SK-N-DZ (cell line): ENCODE measurements at regions not wholly inside any gene's neighbourhood (a gene's known extent, or its start where the extent isn't known, plus 50 kb on each side); places are given as distances from the start of the nearest gene placed in this dataset.

Experiments used
- DNase-seq: peaks from one replicate; pipeline ENCODE4 v3.0.0-alpha.2; 2015; ENCODE audit warnings: low spot score

- DNase-seq = no peak
These were observed 347.3 kb downstream of the ZIC1 start for GRCh38 chr3:147756476-147756875.

GRCh38 chr3:147757866-147758265 is 348.7 kb downstream of the ZIC1 start:
- no peak for DNase-seq

- no peak for DNase-seq
These were observed 349.6 kb downstream of the ZIC1 start for GRCh38 chr3:147758771-147759170.

GRCh38 chr3:147760085-147760484 is 350.9 kb downstream of the ZIC1 start:
- DNase-seq = no peak

- peak; percentile 10 for DNase-seq
These were observed 351.8 kb downstream of the ZIC1 start for GRCh38 chr3:147760941-147761340.

- DNase-seq = no peak
These were observed 364.0 kb downstream of the ZIC1 start for GRCh38 chr3:147773116-147773630.

- no peak for DNase-seq
These were observed 366.2 kb downstream of the ZIC1 start for GRCh38 chr3:147775411-147775810.

GRCh38 chr3:147775816-147776530 is 366.8 kb downstream of the ZIC1 start:
- no peak for DNase-seq

GRCh38 chr3:147793841-147794240 is 384.7 kb downstream of the ZIC1 start:
- DNase-seq = no peak

GRCh38 chr3:147794596-147794995 is 385.4 kb downstream of the ZIC1 start:
- no peak for DNase-seq

GRCh38 chr3:147795418-147795817 is 386.3 kb downstream of the ZIC1 start:
- DNase-seq = no peak

- no peak for DNase-seq
These were observed 387.9 kb downstream of the ZIC1 start for GRCh38 chr3:147797095-147797494.

GRCh38 chr3:147799601-147800000 is 390.4 kb downstream of the ZIC1 start:
- no peak for DNase-seq

GRCh38 chr3:147807776-147808175 is 398.6 kb downstream of the ZIC1 start:
- DNase-seq = no peak

GRCh38 chr3:147809206-147809605 is 400.0 kb downstream of the ZIC1 start:
- no peak for DNase-seq

- DNase-seq = no peak
These were observed 403.2 kb downstream of the ZIC1 start for GRCh38 chr3:147812186-147812911.

- DNase-seq = no peak
These were observed 404.1 kb downstream of the ZIC1 start for GRCh38 chr3:147813256-147813655.

GRCh38 chr3:147816752-147817151 is 407.6 kb downstream of the ZIC1 start:
- DNase-seq = no peak

GRCh38 chr3:147832611-147833010 is 423.4 kb downstream of the ZIC1 start:
- no peak for DNase-seq

GRCh38 chr3:147836330-147836729 is 427.2 kb downstream of the ZIC1 start:
- DNase-seq = no peak

- no peak for DNase-seq
These were observed 429.5 kb downstream of the ZIC1 start for GRCh38 chr3:147838652-147839051.

- no peak for DNase-seq
These were observed 434.2 kb downstream of the ZIC1 start for GRCh38 chr3:147843331-147843730.

GRCh38 chr3:147846293-147846692 is 437.1 kb downstream of the ZIC1 start:
- DNase-seq = no peak
